Activated CD8-positive, alpha-beta memory T cell treated with anti-CD3 and anti-CD28 coated beads for 4 hours (primary cell): ENCODE measurements at regions not wholly inside any gene's neighbourhood (a gene's known extent, or its start where the extent isn't known, plus 50 kb on each side); places are given as distances from the start of the nearest gene placed in this dataset.

Experiments
- DNase-seq, 2 donors: peaks; one replicate each; pipeline ENCODE4 v3.0.0-alpha.2; 2020; ENCODE audit warnings: low read depth in 2 of 2

DNA sequence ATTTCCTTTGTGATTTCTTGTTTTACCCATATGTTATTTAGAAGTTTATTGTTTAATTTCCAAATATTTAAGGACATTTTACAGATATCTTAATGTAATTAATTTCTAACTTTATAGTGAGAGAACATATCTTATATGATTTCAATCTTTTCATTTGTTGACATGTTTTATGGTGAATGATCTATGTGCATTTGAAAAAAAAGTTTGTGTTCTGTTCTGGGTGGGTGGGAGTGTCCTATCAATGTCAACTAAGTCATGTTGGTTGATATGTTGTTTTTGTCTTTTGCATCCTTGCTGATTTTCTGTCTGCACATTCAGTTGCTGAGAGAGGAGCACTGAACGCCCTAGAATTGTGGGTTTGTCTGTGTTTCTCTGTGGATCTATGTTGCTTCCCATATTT, 50.3 kb upstream of the CBFA2T3 start:
- no peak for DNase-seq

DNA sequence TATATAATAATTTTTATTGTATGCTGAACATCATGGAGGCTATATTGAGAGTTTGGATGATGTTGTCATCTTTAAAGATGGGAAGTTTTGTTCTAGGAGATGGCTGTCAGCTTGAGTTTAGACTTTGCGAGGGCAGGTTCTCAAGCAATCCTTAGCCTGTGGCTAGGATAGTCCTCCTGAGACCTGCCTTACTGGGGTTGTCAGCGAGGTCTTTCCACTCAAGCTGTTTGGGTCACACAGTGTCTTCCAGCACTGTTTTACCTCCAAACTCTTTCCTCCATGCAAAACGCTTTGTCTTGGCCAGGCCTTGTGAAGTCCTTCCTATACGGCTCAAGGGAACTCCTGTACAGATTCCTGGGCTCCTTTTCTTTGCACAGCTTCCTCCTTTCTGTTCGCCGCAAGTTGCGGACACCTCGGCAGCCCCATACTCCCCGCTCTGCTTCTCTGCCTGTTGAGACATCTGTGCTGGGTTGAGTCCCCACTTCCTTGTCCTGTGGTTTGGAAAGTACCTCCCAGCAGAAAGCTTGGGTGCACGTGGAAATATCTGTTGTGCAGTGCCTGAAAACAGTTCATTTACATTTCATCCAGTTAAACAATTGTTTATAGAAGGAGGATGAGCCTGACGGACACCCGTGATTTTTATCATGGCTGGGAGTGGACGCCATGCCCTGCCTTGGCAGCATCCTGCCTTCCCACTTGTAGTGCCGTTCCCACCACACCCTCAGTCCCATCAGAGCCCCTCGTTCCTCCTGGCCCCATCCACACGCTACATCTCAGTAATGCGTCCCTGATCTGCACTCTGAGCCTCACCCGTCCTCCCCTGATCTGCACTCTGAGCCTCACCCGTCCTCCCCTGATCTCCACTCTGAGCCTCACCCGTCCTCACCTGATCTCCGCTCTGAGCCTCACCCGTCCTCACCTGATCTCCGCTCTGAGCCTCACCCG, 55.0 kb upstream of the CBFA2T3 start:
- DNase-seq, result peak; percentile 14 to 44

DNA sequence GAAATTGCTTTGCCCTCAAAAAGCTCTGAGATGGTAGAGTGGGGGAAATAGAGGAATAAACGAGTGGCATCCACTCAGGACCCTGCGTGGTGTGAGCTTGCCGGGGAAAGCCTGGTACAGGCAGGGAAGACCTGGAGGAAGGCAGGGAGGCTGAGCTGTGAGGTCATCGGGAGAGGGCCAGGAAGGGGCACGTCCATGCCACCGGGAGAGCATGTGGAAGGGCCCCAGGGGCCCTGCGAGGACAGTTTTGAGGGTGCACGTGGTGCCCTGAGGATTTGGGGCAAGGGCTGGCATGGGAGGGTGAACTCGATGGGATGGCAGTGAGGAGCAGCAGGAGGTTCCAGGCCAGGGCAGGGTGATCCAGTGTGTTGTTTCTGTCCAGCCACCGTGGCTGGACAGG, 56.3 kb upstream of the CBFA2T3 start:
- no peak for DNase-seq

DNA sequence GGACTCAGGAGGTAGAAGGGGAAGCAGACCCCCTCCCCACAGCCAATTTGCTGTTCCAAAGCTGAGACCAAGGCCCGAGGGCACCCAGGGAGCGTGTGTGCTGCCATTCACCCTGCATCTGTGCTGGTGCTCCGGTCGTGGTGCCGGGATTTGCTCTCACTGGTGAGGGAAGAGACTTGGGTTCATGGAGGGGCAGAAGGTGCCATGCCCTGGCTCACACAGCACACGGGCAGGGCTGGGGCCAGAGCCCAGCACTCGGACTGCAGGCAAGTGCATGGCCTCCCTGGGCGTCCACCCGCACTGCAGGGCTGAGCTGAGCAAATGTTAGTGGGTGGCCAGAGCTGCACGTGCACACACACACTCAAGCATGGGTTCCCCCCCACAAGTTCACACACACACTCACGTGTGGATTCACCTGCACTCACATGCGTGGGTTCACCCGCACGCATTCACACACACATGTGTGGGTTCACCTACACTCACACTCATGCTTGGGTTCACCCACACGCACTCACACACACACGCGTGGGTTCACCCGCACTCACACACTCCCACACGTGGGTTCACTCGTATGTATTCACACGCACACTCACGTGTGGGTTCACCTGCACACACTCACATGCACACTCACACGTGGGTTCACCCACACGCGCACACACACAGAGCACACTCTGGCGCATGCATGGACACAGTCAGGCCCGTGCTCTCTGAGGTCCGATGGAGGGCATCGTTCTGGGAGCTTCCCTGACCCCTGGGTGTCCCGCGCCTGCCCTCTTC, 57.0 kb upstream of the CBFA2T3 start:
- no peak for DNase-seq

DNA sequence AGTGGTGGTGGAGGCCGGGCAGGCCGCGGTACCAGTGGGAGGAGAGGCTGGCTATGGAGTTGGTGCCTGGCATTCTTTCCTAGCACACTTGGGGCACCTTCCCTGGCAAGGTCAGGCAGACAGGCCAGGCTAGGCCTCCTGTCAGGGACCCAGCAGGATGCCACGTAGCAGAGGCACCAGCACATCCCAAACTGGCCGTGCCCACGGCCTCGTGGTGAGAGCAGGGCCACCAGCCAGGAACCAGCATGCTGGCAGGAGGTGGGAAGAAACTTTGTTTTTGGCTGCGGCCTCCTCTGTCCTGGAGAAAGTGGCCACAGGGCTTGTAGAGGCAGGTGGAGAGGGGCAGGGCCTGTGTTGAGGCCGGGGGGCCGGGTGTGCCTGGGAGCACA, 57.6 kb upstream of the CBFA2T3 start:
- no peak for DNase-seq

DNA sequence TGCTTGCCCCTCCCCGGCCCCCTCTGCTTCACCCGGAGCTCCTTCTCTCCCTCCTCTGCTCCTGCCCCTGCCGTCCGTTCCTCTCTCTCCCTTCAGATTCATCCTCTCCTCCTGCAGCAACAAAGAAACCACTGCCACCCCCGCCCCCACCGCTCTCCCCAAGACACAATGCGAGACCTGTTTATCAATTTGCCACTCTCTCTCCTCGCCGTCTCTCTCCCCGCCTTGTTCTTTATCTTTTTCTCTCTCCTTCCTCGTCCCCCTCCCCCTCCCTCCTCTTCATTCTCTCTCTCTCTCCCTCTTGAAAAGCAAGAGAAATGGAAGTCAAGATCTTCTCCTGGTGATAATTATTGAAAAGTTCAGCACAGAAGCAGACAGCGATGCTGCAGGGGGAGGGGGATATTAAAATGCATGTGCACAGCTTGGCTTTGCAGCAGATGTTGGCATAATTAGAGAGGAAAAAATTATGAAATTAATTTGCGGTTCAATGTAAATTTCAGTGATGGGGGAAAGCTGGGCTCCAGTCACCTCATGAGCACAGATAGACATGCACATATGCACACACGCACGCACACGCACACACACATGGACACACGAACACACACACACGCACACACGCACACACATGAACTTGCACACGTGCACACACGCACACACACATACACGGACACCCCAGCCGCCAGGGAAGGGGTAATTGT, 58.1 kb upstream of the CBFA2T3 start:
- no peak for DNase-seq

DNA sequence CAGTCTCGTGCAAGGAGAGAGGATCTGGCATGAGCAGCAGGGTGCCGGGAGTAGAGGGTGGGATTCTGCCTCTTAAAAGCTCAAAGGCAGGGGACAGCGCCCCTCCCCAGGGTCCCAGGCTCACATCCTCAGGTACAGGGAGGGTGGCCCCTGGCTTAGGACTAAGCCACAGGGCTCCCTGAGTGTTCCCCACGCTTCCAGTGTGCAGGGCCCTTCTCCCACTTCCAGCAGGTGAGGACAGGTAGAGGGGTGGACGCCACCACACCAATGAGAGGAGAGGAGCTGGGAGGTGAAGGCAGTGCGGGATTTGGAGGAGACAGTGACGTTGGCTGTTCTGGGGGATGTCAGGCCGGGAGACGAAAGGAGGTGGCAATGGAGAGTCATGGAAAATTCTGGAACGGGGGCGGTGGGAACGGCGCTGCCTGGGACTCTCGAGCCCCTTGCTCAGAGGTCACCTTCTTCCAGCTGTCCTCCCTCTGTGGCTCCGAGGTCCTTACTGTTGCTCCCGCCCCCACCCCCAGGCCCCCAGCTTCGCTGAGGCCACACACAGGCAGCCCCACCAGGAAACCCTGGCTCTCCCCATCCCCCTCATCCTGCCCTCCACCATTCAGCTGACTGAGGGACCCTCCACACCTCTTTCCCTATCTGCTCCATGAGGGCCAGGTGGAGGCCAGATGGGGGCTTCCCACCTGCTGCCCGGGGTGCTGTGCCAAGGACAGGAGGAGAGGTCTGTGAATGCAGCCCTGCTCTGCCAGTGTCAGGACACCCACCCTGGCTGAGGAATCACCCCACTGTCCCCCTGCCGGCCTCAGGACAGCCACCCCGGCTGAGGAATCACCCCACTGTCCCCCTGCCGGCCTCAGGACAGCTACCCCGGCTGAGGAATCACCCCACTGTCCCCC, 57.7 kb upstream of the ACSF3 start:
- no peak for DNase-seq

DNA sequence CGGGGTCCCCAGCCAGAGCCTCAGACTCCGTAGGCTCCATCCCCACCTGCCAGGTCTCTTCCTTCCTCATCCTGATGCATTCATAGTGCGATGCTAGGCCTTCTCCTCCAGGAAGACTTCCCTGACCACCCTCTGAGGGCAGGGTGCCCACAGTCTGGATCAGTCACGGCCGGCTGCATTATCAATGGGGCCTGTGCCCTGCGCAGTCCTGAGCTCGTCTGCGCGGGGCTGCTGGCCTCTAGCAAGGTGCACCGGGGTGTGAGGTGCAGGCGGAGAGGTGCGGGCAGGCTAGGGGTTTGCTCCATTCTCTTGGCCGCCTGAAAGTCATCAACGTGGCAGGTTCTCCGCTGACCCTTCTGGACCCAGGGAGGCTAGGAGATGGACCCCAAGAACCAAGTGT, 56.9 kb upstream of the ACSF3 start:
- DNase-seq, result no peak

DNA sequence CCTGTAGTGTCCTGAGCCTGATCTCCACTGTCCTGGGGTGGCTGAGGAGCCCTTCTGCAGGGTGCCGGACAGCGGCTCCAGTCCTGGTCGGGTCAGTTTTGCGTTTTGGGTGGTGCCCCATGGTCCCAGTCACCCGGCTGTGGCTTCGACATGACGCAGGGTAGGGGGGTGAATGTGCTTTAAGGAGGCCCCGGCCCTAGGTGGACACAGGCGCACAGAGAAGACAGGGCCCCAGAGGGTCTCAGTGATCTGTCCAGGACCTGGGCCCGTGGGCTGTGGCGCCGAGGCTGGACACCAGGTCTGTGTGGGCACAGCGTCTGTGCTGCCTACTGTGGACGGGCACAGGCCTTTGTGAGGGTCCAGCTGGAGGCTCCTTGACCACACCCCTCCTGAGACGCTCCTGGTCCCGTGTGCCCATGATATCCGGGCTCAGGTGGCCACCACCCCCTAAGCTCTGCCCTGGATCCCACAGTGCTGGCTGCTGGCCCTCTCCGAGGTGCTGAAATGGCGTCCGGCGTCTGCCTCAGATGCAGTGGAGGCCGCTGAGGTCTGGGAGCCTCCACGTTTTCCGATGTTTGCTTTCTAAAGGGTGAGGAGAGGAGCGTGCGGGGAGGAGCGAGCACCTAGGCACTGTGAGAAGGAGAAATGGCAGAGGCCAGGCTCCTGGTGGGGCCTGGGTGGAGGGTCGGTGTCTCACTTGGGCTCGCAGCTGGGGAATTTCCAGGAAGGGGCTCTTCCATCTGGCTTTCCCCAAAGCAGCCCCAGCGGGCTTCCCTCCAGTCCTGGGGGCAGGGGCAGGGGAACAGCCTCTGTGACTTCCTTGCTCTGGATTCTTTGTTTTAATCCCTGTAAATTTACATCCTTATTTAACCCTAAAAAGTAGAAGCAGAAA, 56.1 kb upstream of the ACSF3 start:
- DNase-seq, result no peak

DNA sequence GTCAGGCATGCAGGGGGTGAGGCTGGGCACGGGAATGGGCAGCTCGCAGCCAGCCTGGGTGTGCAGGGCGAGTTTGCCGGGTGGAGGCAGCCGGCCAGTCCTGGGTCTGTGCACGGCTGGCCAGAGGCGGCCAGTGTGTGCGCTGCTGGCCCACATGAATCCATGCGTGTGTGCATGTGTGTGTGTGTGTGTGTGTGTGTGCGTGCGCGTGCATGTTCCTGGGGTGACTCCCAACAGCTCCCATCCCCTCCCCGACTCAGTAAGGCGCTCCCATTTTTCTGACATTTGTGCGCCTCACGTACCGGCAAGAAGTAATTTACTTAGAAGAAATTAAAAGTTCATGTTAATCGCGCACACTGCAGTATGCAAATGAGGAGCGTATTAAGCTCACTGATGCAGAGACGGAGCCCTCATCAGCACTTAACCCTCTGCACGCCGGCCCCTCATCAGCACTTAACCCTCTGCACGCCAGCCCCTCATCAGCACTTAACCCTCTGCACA, 55.4 kb upstream of the ACSF3 start:
- DNase-seq, result no peak

DNA sequence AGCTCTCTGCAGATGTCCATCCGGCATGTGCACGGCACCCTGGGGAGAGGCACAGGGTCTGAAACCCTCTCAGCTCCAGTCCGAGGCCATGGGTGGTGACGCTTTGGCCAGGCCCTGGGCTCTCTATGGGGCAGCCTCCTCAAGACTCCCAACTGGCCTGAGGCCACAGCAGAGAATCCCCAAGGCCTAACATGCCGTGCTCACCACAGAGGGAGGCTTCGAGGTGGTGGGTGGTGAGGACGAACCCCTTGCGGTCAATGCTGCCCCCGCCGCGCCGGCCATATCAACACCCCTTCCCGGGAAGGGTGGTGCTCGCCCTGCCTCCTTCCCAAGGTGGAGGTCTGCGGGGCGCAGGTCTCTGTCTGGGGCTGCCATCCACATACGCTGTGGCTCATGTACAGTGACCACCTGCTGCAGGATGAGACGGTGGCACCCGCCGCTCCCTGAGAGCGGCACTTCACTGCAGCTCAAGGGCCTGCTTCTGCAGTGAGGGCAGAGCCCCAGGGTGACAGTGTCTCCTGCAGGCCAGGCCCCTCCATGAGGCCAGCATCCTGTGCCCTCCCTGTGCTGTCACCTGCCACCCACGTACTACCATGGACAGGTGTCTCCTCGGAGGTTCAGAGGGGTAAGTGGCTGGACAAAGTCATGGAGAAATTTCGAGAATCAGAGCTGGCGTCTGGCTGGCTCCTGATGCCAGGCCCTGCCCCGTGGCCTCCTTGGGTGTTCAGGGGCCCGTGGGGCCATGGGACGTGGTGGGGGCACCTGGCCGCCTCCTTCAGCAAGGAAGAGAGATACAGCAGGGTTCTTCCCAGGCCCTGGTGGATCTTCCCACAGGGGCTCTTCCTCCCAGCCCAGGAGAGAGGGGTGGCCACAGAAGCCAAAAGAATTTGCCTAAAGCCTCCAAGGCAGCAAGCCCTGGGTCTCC, 54.6 kb upstream of the ACSF3 start:
- no peak for DNase-seq

DNA sequence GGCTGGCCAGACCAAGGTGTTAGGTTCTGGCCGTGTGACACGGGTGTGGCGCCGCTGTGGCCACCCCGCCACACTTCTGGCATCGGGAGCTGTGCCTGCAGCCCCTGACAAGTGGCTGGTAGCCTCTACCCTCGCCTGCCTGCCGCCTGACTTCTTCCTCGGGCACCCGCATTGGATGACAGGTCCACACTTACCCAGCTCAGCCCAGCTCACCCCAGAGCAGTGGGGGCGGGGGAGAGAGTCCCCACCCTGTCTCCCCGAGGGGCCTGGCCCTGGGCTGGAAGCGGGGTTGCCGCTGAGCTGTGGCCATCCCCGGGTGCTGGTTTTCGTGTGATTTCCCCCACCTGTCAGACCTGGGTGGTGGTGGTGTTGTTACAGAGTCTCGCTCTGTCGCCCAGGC, 53.9 kb upstream of the ACSF3 start:
- no peak for DNase-seq

DNA sequence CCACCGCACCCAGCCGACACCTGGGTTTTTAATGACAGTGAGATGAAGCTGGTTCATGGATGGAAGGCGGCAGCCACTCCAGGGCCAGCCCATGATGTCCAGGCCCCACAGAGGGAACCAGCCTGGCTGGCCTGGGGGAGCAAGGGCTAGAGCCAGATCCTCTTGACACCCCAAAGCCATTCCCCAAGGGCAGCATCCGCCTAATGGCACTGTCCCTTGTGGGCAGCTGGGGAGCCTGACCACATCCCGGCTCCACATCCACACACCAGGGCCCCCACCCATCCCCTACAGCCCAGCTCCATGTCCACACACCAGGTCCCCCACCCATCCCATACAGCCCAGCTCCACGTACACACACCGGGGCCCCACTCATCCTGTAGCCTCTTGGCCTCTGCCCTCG, 53.3 kb upstream of the ACSF3 start:
- no peak for DNase-seq

DNA sequence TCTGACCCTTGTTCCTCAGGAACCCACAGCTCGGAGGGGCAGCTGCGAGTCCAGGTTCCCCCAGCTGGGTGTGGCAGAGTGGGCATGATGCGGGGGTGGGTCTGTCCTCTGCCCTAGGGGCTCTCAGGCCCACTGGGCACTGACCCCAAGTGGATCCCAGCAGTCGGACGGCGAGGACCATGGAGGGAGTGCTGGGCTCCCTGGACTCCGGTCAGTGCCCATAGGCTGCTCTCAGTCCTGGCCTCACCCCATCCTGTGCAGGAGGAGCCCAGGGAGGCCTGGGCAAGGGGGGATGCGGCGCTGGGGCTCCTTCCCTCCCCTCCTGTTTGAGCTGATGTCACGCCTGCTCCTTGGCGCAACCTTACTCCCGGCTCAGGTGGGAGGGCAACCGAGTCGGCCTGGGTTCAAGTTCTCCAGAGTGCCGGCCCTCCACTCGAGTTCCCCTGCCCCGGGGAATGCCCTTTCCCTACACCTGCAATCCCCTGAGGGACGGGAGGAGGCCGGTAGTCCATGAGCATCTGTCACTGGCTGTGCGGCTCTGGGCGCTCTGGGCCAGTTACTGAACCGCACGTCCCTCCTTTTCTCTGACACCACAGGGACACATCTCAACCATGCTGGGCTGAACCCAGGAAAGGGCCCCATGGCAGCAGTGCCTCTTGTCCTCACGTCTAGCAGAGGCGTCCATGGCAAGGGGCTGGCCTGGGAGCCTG, 52.6 kb upstream of the ACSF3 start:
- DNase-seq, result no peak

DNA sequence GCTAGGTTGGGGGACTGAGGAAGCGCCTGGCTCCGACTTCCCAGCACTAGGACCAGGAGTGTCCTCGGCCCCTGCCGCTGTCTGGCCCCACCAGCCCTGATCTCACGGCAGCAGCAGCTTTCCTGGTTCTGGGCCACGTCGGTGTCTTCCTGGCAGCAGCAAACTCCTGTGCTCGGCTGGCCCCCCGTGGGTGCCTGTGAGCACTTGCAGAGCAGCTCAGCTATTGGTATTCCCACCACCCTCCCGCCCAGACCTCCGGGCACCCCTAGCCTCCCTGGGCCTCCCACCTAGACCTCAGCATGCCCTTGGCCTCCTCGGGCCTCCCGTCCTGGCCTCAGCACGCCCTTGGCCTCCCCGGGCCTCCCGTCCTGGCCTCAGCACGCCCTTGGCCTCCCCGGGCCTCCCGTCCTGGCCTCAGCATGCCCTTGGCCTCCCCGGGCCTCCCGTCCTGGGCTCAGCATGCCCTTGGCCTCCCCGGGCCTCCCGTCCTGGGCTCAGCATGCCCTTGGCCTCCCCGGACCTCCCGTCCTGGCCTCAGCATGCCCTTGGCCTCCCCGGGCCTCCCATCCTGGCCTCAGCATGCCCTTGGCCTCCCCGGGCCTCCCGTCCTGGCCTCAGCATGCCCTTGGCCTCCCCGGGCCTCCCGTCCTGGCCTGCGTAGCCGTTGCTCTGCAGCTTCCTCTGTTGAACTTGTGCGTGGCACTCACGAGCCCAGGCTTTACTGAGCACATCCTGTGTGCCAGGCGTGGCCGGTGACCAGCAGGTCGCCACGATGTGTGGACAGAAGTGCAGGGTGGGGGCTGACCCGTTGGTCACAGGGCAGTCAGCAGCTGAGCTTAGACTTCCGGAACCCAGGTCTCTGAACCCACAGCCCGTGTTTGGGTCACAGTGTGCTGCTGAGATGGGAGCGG, 51.8 kb upstream of the ACSF3 start:
- DNase-seq, result no peak

DNA sequence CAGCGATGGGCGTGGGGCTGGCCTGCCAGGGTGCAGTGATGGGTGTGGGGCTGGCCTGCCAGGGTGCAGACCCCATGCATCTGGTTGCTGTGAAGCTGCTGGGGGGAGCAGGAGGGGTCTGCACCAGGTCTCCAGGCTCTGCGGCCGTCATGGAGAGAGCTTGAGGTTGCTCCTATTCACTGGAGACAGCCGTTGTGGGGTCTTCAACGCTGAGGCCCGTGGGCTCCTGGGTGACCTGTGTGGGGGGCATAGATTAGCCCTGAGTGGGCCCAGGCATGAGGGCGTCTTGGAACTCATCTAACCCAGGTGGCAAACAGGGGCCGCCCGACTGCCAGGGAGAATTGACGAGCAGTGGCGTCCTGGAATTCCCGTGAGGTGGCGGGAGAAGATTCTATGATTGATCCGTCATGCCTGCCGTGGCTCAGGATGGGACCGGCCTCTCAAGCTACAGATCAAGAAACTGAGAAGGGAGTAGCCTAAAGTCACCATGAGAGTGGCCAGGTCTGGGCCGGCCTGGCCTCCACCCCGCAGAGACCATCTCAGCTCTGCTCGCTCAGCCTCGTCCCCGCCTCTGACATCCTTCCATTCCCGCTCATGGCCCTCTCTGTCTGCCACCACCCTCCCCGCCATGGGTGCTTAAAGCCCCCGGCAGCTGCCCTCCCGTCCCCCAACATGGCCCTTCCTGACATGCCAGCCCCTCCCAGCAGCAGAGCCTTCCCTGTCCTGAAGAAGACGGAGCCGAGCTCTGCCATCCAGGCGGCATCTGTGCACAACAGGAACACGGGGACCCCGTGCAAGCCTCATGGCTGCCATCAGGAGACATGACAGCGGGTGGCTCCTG, 50.7 kb upstream of the ACSF3 start:
- no peak for DNase-seq
